ENCODE measurements at regions not wholly inside any gene's neighbourhood (a gene's known extent, or its start where the extent isn't known, plus 50 kb on each side); places are given as distances from the start of the nearest gene placed in this dataset.
A peak's percentile ranks its signal among the peaks of the same experiment; 100 is the strongest.

DNA sequence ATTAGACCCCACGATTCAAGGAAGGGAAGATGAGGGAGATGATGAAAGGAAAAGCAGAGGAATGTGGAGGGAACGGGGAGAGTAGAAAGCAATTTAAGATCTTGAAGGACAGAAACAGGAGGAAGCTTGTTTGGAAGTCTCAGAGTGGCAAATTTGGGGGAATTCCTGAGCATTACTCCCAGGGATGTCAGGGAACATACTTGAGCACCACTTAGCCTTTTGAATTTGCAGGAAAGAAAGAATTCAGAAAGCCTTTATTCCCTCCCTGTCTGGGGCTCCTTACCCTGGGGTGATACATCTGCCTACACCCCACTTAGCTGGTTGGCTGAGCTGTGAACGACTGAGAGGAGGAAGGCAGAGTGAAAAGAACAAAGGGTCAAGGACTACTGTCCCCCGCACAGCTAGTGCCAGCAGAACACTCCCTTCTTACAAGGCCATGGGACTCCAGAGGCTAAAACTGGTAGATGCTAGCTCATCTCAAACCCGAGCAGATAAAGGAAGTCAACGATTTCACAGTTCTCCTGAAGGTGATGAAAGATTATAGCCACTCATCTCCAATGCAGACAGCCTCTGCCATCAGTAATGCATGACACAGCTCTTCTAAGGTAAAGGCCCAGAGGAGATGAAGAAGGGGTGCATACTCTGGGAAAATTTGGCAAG is 84.0 kb upstream of the AKIP1 start:
- DNase-seq, result no peak

GRCh38 chr11:8828046-8828445 is 82.9 kb upstream of the AKIP1 start:
- no peak for DNase-seq

GRCh38 chr11:8828580-8829361 is 82.2 kb upstream of the AKIP1 start:
- no peak for DNase-seq

DNA sequence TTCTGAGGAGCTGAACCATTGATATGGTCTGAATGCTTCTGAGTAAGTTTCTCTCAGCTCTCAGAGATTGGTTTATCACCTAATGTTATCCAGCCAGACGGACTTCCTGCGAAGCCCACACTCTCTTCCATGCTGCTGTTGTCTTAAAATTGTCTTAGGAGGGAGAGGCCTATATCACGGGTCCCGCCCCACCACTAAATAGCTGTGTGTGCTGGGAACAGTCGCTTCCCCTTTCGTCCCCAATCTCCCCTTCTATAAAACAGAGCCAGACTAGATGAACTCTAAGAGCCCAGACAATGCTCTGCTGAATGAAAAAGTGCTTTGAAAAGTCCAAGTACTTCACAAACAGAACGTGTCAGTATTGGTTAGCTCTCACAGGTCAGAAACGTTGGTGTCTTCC is 81.4 kb upstream of the AKIP1 start:
- no peak for DNase-seq

DNA sequence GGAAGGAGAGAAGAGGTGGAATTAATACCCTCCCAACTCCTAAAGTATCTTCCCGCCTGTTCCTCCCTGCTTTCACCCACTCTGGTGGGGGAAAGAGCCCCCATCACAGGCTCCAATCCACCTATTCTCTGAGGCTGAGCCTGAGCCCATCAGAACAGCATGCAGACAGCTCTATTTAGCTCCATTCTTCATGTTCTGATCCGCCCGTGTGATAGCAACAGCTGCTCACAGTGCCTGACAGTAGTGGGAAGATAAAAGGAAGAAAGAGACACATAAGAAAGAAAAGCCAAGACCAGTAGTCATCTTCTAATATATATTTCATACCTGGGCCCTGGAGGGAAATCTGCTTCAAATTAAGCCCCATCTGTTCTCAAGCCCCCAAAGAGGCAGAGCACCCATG is 80.3 kb upstream of the AKIP1 start:
- no peak for DNase-seq

- DNase-seq, result no peak
These were observed 79.1 kb upstream of the AKIP1 start for GRCh38 chr11:8831861-8832260.

DNA sequence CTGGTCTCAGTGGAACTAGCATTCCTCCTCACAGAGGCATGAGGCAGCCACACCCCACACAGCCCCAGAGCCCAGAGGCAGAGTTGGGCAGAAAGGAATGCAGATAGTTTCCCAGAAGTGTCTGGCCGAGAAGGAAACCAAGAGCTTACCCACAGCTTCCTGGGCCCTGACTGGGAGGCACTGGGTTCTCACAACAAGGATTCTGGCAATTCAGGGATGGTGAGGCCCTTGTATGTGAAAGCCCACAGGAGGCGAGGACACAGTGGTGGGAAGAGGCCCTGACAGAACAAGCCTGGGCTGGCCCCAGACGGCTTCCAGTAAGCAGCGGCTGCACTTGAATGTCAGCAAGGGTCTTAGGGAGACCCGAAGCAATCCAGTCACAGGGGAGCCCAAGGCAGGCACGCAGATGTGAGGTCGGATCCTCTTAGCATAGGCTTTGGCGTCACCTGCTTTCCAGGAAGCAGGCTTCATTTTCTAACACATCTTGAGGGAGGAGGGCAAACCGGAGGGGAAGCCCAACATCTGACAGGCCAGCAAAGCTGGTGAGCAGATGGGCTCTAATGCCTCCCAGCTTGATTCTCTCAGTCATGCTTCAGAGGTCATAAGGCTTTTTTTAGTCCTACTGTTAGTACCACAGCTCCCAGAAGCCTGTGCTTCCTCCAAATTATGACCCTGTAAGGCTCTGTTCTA is 78.3 kb upstream of the AKIP1 start:
- peak; percentile 48 for DNase-seq

GRCh38 chr11:8833568-8834315 is 77.2 kb upstream of the AKIP1 start:
- no peak for DNase-seq

GRCh38 chr11:8834379-8834778 is 76.6 kb upstream of the AKIP1 start:
- DNase-seq, result no peak

DNA sequence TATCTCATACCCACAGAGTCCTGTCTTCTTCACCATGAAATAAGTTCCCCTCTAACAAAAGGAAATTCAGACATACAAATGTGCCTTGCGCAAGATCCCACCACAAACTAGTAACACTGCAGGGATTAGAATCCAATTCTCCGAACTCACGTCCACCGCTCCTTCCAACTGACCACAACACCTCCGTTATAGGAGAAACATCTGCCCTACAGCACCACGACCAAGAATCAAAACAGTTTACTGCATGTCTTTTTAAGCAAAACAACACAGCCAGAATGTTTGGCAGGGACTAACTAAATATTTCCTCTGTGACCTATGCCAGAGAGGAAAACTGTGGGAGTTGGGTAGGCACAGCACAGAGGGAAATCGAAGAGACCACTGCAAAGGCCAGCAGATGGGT is 72.7 kb upstream of the AKIP1 start:
- DNase-seq, result no peak

DNA sequence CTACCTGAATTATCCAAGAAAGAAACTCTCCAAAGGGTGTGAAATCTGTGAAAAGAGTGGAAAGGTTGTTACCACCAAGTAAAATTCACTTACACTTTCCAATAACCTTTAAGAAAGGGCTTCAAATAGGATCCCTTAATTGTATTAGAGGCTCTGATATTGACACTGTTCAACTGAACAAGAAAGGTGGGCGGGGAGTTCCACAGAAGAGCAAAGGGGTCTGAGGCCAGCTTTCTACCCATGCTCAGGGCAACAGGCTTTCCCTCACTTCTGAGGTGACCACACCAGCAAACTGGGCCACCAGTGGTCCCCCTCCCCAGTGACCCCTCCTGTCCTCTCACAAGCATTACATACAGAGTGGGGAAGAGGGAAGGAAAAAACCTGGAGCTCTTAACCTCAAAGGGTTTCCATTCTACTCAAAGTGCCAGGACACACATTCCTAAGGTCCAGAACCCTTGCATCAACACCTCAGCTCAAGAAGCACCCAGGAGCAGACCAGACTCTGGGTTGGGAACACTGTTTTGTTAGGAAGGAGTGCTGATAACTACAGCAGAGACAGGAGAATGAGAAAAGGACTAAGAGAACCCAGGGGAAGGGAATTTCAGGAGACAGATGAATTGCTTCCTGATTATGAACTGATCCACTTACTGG is 71.6 kb upstream of the AKIP1 start:
- no peak for DNase-seq

DNA sequence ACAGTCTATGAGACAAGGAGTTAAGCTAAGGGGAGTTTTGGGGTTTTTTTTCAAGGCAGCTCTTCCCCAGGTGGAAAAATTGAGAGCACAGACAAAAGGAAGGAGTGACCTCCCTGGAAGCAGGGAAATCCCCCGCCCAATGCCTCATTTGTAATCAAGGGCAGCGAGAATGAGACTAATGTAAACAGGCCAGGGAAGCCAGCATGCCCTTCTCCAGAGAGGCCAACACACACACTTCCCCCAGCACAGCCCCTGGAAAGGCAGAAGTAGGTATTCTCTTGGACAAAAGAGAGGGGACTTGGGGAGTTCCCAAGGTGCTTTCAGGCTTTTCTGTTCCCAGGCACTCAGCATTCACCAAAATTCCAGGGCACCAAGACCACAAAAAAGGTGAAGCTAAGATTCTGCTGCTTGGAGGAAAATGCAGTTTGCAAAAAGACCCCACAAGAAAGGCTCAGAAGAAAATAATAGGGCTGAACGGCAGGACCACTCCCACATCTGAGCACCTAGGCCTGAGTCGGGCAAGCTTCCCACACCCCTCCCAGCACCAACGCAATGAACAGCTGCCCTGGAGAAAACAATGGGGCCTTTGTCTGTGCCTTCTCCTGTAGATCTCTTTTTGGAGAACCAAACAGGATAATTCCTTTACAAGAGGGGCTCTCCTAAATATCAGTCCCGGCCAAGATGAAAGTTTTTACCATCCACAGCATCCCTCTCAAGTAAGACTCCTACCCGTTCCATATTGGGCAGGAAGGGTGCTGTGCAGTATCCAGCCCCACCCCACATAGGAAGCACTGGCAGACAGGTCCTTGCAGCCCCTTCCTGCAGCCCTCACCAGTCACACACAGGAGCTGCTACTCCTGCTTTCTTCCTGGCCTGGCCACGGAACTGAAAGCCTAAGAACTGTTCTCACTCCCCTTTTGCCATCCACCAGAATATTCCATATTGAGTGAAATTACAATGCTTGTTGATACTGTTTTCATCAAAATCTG is 70.7 kb upstream of the AKIP1 start:
- no peak for DNase-seq

DNA sequence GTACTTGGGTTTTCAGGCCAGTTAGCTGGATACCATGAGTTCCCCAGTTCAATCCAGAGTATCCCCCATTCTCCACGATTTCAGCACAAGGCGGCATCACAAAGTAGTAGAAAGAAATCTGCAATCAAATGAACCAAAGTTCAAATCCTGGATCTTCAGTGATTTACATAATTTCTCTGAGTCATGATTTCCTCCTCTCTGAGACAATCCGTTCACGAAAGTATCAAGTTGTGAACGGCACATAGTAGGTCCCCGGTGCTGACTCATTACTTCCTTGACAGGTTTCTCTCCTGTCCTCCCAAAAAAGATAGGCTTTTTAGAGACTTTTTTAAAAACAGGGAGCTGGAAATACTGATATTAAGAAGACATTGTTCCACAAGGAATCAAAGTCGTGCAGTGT is 69.1 kb upstream of the AKIP1 start:
- DNase-seq, result no peak

GRCh38 chr11:8858808-8859207 is 52.2 kb upstream of the AKIP1 start:
- no peak for DNase-seq
